Muscle layer of colon (tissue), 2 donors: ENCODE measurements at regions not wholly inside any gene's neighbourhood (a gene's known extent, or its start where the extent isn't known, plus 50 kb on each side); places are given as distances from the start of the nearest gene placed in this dataset.

Source experiments
- H3K27ac ChIP-seq: one replicate; pipeline ENCODE4 v1.7.0; 2013; ENCODE audit warnings: low read depth, mild to moderate bottlenecking, low read length, moderate library complexity
- H3K27me3 ChIP-seq, 2 donors: one replicate each; pipeline ENCODE4 v1.7.0; 2013; ENCODE audit warnings: low read length in 2 of 2, mild to moderate bottlenecking in 2 of 2; ENCODE audit not compliant: insufficient read depth in 2 of 2, control insufficient read depth in 1 of 2
- H3K36me3 ChIP-seq: one replicate; pipeline ENCODE4 v1.7.0; 2013; ENCODE audit warnings: mild to moderate bottlenecking, low read length; ENCODE audit not compliant: insufficient read depth
- H3K4me1 ChIP-seq: one replicate; pipeline ENCODE4 v1.7.0; 2013; ENCODE audit warnings: mild to moderate bottlenecking, low read length; ENCODE audit not compliant: insufficient read depth
- H3K4me3 ChIP-seq, 2 donors: one replicate each; pipeline ENCODE4 v1.7.0; 2013; ENCODE audit warnings: low read length in 2 of 2, low read depth in 1 of 2, mild to moderate bottlenecking in 1 of 2, moderate library complexity in 1 of 2
- H3K9ac ChIP-seq: one replicate; pipeline ENCODE4 v1.7.0; 2013; ENCODE audit warnings: low read length
- H3K9me3 ChIP-seq: one replicate; pipeline ENCODE4 v1.7.0; 2013; ENCODE audit warnings: mild to moderate bottlenecking, low read length
- donor health status: abdominal sarcoma.
- donor health status: Adenocarcinoma of cecum.

DNA sequence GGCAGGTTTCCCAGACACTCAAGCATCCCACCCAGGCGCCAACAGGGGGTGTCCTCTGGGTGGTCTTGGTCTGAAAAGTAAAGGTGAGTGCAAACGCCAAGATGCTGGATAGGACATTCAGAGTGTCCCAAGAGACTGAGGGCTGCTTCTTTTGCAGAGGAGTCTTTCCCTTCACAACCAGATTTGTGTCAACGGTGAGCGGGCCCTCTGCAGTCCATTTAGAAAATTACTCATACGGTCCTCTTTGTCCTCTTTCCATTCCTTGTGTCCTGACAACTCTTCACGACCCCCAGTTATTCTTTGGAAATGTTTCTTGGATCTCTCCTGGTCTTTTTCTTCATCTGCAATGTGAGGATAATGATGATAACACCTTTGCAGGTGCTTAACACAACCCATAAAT lies 257.8 kb downstream of the CDC5L start:
- Histone ChIP-seq H3K4me1 (no peaks in the 10 kb centered on the region), H3K27me3 (no peaks in the 10 kb centered on the region), H3K4me3 (no peak overlapping the region)

DNA sequence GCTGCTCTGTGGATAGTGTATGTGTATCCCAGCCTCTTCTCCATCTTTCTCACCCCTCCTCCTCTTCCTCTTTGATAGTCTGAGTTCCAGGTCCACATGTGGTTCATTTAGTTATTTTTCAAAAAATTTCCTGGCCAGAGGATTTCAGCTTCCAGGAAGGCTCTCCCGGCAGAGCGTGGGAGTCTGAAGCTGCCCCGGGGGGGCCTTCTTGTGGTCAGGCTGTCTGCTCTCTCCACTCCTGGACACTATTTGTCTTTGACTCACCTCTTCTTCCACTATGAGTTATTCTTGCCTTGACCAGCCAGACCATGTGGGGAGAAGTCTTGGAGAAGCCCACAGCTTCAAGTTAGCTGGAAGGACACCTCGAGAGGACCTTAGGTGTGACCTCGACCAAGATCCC lies 258.8 kb downstream of the CDC5L start:
- H3K4me3 ChIP-seq, result no peak overlapping the region
- H3K27me3 ChIP-seq, result no peaks in the 10 kb centered on the region
- H3K36me3 ChIP-seq, result no peaks in the 10 kb centered on the region
- no peak overlapping the region for H3K27ac ChIP-seq
- no peaks in the 10 kb centered on the region for H3K9me3 ChIP-seq
- no peak overlapping the region for H3K9ac ChIP-seq
- H3K4me1 ChIP-seq, result no peaks in the 10 kb centered on the region

More for the DNA sequence above, 257.8 kb downstream of the CDC5L start:
- Histone ChIP-seq H3K9ac (no peak overlapping the region), H3K9me3 (no peaks in the 10 kb centered on the region), H3K27ac (no peak overlapping the region), H3K36me3 (no peaks in the 10 kb centered on the region)

DNA sequence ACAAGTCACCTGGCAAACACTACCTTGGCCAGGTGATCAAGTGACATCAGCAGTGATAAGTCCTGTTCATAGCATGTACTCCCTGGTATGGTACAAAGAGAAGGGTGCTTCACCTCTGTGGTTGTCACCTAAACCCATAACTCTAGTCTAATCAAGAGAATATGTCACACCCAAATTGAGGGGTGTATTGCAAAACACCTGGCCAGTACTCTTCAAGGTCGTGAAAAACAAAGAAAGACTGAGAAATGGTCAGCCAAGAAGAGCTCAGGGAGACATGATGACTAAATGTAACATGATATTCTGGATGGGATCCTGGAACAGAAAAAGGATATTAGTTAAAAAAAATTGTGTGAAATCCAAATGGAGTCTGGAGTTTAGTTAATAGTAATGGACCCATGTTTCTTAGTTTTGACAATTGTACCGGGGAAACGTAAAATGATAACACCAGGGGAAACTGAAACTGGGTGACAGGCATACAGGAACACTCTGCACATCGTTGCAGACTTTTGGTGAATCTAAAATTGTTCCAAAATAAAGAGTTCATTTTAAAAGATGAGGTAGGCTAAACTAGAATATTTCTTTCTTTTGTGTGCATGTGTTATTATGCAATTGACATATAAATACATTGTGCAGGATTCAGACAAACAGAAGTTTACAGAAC lies 262.0 kb downstream of the CDC5L start:
- Histone ChIP-seq H3K27ac (no peak overlapping the region), H3K4me1 (peaks cover 13% of the 10 kb centered on the region), H3K27me3 (no peaks in the 10 kb centered on the region), H3K4me3 (no peak overlapping the region), H3K36me3 (no peaks in the 10 kb centered on the region), H3K9ac (no peak overlapping the region), H3K9me3 (no peaks in the 10 kb centered on the region)

DNA sequence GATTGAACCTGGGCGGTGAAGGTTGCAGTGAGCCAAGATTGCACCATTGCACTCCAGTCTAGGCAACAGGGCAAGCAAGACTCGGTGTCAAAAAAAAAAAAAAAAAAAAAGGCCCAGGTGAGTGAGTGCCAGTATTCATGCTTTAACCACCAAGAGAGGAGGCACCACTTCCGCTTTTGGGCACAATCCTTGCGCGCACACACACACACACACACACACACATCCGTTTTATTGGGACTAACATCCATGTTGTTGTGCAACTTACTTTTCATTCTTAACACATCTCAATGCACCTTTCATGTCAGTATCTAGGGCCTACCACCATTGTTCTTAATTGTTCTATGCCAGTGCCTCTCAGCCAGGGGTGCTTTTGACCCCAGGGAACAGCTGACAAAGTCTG lies 263.0 kb downstream of the CDC5L start:
- no peak overlapping the region for H3K27ac ChIP-seq
- no peaks in the 10 kb centered on the region for H3K27me3 ChIP-seq
- no peaks in the 10 kb centered on the region for H3K9me3 ChIP-seq
- H3K9ac ChIP-seq, result no peak overlapping the region
- no peak overlapping the region for H3K4me3 ChIP-seq
- peaks cover 19% of the 10 kb centered on the region for H3K4me1 ChIP-seq
- no peaks in the 10 kb centered on the region for H3K36me3 ChIP-seq

DNA sequence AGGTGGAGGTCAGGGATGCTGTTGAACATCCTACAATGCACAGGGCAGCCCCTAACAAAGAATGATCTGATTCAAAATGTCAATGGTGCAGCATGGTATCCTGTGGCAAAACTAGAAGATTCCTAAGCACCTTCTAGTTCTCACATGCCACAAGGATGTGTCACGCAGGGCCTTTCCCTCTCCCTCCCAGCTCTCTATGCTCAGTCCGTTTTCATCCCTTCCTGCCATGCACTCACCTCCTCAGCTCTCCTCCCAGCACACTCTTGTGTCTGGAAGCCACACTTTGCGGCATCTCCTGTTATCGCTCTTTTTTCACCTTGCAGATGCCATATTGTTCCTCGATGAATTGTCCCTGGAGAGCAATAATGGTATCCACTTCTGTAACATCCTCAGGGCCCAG lies 263.4 kb downstream of the CDC5L start:
- H3K4me1 ChIP-seq, result peaks cover 21% of the 10 kb centered on the region
- H3K27me3 ChIP-seq, result no peaks in the 10 kb centered on the region
- H3K9me3 ChIP-seq, result no peaks in the 10 kb centered on the region
- no peak overlapping the region for H3K9ac ChIP-seq
- no peaks in the 10 kb centered on the region for H3K36me3 ChIP-seq
- no peak overlapping the region for H3K4me3 ChIP-seq
- H3K27ac ChIP-seq, result no peak overlapping the region

DNA sequence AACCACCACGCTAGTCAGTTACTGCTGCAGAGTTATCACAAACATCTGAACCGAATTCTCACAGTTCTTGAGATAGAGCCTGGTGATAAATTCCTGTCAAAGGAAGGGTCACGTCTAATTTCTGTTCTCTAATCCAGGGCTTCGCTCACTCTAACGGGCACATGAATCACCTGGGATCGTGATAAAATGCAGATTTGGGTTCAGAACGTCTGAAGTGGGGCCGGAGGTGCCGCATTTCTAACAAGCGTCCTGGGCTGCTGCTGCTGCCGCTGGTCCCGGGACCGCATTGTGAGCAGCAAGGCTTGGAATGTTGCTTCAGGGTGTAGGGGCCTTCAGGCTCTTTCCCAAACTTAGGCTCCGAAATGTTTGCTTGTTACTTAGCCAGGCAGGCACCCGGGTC lies 264.1 kb downstream of the CDC5L start:
- H3K27ac ChIP-seq, result no peak overlapping the region
- H3K36me3 ChIP-seq, result no peaks in the 10 kb centered on the region
- H3K9ac ChIP-seq, result no peak overlapping the region

DNA sequence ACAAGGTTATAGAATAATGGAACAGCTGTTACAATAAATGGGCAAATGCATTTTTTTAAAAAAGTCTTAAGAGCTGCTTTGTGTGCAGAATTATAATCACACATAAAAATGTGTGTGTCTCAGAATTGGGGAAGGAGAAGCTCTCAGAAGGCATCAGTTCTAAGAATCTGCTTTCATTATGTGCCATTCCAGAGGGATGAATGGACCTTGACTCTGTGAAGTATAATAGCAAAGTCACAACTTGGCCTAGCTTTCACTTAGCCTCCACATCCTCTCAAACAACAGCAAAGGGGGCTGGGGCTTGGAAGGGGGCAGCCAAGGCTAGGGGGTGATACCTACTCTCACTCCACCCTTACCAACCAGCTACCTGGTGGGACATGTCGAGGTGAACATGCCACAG lies 265.0 kb downstream of the CDC5L start:
- H3K9me3 ChIP-seq, result no peaks in the 10 kb centered on the region
- H3K4me1 ChIP-seq, result peaks cover 21% of the 10 kb centered on the region
- H3K9ac ChIP-seq, result no peak overlapping the region
- H3K36me3 ChIP-seq, result no peaks in the 10 kb centered on the region
- H3K27me3 ChIP-seq, result no peaks in the 10 kb centered on the region
- no peak overlapping the region for H3K4me3 ChIP-seq
- no peak overlapping the region for H3K27ac ChIP-seq

More for the DNA sequence above, 264.1 kb downstream of the CDC5L start:
- peaks cover 21% of the 10 kb centered on the region for H3K4me1 ChIP-seq
- no peak overlapping the region for H3K4me3 ChIP-seq
- H3K27me3 ChIP-seq, result no peaks in the 10 kb centered on the region
- no peaks in the 10 kb centered on the region for H3K9me3 ChIP-seq

DNA sequence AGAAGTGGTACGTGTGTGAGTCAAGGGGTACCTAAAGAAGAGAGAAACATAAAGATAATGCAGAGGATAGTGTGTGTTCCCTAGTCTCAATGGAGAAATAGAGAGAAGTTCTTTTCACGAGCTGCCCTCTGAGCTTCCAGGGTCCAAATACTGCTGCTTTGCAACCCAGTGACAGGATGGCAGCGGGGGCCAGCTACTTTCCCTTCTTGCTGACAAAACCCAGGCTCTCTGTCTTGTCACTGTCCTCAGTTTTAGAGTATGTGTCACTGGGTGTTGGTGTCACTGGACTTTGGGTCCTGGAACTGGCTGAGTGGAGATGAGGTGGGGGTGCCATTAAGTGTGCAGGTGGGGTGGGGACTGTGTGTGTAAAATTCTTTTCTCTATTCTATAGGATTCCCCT lies 265.6 kb downstream of the CDC5L start:
- no peak overlapping the region for H3K27ac ChIP-seq
- no peak overlapping the region for H3K4me3 ChIP-seq
- H3K27me3 ChIP-seq, result no peaks in the 10 kb centered on the region

DNA sequence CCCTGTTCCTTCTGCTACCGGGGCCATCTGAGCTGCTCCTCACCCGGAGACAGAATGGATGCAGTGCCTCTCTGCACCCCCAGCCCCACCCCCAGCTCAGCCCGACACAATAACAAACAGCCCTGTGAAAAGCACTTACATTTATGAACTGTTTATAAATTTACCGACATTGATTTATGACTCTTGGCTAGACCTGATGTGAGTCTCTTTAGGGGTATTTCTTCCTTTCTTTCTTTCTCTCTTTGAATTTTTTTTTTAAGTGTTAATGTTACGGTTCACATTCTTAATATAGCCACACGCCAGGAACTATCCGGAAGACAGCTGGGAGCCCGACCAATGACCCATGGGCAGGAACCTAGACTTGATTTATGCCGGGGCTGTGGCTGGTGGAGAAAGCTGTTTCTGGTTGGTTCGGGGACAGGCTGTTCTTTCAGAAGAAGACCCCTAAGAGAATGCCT lies 266.3 kb downstream of the CDC5L start:
- Histone ChIP-seq H3K9ac (no peak overlapping the region), H3K4me1 (peaks cover 21% of the 10 kb centered on the region), H3K4me3 (no peak overlapping the region), H3K27me3 (no peaks in the 10 kb centered on the region), H3K36me3 (no peaks in the 10 kb centered on the region), H3K27ac (no peak overlapping the region), H3K9me3 (no peaks in the 10 kb centered on the region)

More for the DNA sequence above, 265.6 kb downstream of the CDC5L start:
- H3K9me3 ChIP-seq, result no peaks in the 10 kb centered on the region
- no peaks in the 10 kb centered on the region for H3K36me3 ChIP-seq
- H3K4me1 ChIP-seq, result peaks cover 21% of the 10 kb centered on the region
- H3K9ac ChIP-seq, result no peak overlapping the region

DNA sequence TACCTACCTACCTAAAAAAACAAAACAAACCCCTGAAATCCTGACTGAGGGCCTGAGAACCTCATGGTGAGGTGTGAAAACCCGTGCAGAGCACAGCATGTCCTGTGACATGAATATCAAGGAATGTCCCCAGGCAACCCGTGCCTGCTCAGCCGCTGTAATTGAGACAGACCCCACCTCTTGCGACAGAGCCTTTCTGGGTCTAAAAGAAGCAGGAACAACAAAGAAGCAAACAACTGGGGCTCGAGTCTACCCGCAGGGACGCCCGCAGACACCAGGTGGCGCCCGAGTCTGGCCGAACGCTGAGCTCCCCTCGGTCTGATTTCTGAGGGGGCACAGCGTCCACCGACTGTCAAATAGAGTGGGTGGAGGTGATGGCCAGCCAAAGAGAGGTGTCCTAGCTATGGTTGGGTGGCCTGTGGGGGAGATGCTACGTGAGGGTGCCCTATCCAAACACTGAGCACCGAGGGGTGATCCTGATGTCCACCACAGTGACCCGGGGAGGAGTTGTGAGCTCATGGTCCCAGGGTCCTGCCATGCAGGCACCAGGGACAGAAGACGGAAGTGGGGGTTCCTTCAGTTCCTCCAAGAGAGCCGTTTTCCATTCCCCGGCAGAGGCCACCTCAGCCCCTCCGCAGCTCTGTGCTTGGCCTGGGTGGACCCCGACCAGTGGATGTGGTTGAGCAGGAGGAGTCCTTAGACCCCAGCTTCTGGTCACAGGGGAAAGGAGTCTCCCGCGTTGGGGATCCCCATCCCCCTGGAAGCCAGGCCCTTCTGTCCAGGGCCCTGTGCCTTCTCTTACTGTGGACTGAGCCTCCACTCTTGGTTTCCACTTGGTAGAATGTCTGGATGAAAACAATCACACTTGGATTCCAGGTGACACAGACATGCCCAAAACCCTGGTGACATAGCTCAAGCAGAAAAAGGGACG lies 268.2 kb downstream of the CDC5L start:
- peaks cover 21% of the 10 kb centered on the region for H3K4me1 ChIP-seq
- H3K4me3 ChIP-seq, result no peak overlapping the region
- no peaks in the 10 kb centered on the region for H3K36me3 ChIP-seq
- no peaks in the 10 kb centered on the region for H3K27me3 ChIP-seq
- no peak overlapping the region for H3K9ac ChIP-seq
- H3K27ac ChIP-seq, result no peak overlapping the region
- no peaks in the 10 kb centered on the region for H3K9me3 ChIP-seq

DNA sequence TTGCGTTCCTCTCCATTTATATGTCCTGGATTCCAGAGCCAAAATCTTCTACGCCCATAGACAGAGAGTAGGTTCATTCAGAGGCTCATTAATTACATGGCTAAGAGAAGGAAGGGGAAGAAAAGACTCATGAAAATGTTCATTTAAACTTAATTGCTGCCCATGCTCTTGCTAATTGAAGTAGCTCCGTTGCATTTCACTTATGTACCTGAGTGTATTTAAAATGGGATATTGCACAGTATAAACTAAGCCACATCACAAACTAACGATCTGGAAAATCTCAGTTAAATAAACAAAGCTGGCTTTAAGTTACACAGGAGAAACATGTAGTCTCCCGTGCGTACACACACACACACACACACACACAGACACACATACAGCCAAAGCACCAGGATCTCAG lies 269.2 kb downstream of the CDC5L start:
- H3K4me3 ChIP-seq, result no peak overlapping the region
- no peaks in the 10 kb centered on the region for H3K9me3 ChIP-seq
- no peak overlapping the region for H3K27ac ChIP-seq
- H3K4me1 ChIP-seq, result peaks cover 21% of the 10 kb centered on the region
- no peaks in the 10 kb centered on the region for H3K36me3 ChIP-seq
- H3K9ac ChIP-seq, result no peak overlapping the region
- no peaks in the 10 kb centered on the region for H3K27me3 ChIP-seq
